NCI-H1930 (cell line): ENCODE measurements at regions not wholly inside any gene's neighbourhood (a gene's known extent, or its start where the extent isn't known, plus 50 kb on each side); places are given as distances from the start of the nearest gene placed in this dataset.
"Not testable (repeated sequence)": the region's sequence is repeated elsewhere in the genome, so short reads cannot be mapped to it uniquely, and the experiment has no call there.

Experiments used
- DNase-seq, 2 experiments: peaks; one replicate each; lab custom pipeline; 2025; lab: John Stamatoyannopoulos, UW

GRCh38 chr5:124550731-124551130 lies 195.7 kb downstream of the ZNF608 start:
- no peak for DNase-seq

DNA sequence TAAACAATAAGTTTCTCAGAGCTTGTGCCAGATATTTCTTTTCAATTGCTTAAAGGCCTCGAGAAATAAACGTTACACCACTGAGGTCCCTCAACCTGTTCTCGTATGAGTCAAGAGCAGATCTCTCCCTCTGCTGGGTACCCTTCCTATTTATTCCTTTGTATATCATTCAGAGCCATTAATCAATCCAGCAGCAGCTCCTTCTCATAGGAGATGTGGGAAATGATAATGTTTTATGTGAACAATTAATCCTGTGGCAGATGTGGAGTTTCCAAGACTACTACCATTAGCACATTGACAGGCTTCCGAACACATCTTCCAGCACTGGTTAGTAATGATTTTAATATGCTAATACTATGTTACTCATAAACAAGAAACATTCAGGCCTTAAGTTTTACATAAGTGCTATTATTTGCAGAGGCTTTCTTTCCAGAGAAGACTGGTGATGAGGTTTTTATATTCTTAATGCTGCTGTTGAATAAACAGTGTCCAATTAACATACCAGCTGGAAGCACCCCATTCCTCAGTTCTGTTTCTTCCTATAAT lies 196.5 kb downstream of the ZNF608 start:
- DNase-seq, result no peak

DNA sequence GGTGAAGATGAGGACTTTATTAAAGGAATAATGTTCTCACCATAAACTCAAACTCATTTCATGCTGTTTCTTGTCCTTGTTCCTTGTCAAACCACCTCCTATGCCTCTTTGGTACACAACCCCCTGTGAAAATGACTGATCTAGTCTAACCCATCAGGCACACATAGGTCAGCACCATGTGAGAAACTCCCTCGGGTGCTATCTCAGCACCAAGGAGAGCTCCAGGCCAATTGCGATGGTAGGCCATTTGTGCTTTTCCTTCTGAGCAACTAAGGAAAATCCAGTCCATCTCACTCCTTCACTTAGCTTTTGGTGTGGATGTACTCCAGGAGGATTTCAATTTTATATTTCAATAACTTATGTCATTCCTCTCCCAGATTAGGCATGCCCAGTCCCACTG lies 199.8 kb downstream of the ZNF608 start:
- no peak for DNase-seq

DNA sequence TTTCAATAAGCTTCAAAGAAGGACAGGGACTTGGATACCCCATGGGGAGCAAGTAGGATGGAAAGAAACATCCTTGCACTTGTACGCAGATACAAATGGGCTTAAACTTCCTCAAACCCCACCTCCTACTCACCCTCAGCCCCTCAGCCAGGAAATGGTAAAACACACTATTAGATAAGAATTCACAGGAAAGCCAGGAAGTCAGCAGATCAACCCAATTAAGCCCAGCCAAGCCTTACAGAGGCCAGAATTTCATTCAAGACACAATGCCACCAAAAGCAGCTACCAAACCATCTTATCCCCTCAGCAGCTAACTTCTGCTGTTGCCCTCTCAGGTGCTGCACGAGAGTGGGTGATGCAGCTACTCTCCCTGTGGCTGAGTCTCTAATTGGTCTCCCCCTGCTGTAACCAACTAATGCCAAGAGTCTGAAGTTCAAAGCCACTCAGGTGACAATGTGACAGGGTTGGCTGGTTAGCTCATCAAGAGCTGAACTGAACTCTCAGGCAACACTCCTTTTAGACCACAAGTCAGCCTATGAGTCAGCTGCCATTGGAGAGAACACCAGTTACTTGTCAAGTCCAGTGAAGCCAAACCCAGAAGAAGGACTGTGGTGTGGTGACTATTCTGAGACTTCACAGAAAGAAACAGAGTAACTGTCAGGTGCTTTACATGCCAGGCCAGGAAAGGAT lies 201.9 kb downstream of the ZNF608 start:
- DNase-seq, result no peak

DNA sequence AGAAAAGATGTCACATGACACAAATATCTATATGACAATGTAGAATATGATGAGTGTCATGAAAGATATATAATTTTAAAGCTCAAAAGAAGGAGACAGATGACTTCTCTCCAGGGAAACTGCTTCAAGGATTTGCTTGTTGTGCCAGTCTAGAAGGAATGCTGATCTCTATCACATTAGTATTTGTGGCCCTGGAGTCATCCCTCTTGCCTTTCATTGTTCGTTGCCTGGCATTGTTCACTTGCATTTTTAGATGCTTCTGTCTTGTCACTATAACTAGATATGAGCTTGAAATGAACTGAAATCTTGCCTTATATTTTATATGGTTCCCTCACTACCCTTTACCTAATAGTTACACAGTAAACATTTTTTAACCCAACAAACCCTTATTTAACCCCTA lies 207.5 kb downstream of the ZNF608 start:
- no peak for DNase-seq

DNA sequence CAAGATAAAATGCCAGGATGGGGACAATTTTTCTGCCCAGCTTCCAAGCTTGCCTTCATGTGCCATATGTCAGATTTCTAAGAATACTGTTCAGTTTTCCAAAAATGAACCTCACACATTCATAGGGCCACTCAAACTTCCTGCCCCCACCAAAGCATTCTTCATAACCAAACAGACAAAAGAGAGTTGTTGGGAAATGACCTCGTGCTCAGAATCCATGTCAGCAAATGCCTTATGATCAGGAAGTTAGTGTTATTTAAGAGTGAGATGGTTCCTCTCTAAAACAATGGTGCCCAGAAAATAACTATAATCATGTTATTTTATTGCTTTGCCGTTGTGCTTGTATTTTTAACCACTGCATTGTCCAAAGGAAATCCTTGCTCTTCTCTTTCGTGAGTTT lies 208.2 kb downstream of the ZNF608 start:
- no peak for DNase-seq

DNA sequence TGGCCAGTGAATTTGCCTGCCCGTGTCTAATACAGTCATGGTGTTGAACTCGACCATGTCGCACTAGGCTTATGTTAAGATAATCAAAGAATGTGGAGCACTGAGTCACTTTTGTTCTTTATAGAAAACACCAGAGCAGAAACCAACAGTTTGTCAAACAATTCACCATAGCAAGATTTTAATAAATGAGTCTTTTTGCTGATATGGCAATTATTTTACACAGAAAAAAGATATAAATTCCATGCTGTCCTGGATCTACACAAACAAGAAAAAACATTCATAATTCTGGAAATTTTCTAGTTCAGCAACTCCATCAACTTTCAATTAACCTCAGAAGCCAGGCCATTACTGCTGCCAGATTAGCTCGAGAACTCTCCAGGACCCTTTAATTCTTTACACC lies 208.9 kb downstream of the ZNF608 start:
- DNase-seq, result no peak

DNA sequence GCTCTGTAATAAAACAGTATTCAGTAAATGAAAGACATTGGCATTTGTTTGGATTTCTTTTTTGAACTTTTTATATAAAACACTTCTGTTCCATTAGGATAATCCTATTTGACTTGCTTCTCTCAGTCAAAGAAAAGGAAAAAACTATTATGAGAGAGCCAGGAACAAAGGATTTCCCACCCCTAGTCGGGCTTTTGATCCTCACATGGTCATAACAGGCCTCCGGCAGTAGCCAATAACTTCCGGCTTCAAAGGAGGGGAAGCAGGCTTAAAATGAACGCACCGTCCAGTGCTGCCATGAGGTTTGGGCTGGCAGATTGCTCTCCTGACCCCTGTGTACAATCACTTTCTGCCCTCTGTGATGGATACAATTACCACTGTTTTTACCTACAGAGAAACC lies 209.3 kb downstream of the ZNF608 start:
- no peak for DNase-seq

GRCh38 chr5:124536333-124536732 lies 210.1 kb downstream of the ZNF608 start:
- DNase-seq, result no peak

- DNase-seq, result no peak
Observed at GRCh38 chr5:124530916-124531315, 215.5 kb downstream of the ZNF608 start.

- no peak for DNase-seq
Observed at GRCh38 chr5:124528838-124529237, 217.6 kb downstream of the ZNF608 start.

DNA sequence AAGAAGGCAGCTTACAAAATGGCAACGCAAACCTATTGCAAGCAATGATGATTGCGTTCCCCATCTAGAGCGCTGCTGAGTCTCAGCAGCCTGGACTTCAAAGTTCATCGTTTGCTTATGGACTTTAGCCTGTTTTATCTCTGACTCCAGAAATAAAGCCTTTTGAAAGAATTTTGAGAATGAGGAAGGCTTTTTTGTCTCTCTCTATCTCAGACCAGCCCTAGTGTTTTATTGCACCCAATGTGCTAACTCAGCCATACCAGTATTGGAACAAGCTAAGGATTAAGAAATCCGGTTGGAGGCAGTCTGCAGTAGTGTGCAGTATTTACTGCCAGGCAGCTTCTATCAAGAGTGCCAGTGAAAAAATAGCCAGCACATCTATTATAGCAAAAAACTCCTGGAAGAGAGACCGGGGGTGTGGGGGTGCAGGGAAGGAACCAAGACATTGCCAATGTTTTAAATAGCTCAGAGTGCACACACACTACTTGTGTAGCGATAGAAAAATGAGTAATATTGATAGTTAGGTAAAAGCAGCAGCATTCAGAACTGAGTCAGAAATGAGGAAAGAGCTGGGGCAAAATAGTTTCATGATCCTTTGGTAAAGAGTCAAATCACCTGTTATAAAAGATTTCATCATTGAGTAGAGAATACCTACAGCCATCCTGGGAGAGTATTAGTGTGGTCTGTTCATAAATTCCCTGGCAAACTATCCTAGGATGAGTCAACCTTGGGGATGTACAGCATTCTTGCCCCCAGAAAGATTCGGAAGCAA lies 219.0 kb downstream of the ZNF608 start:
- DNase-seq, result no peak

- DNase-seq, result not testable (repeated sequence)
Observed at GRCh38 chr5:124526079-124526478, 220.4 kb downstream of the ZNF608 start.

DNA sequence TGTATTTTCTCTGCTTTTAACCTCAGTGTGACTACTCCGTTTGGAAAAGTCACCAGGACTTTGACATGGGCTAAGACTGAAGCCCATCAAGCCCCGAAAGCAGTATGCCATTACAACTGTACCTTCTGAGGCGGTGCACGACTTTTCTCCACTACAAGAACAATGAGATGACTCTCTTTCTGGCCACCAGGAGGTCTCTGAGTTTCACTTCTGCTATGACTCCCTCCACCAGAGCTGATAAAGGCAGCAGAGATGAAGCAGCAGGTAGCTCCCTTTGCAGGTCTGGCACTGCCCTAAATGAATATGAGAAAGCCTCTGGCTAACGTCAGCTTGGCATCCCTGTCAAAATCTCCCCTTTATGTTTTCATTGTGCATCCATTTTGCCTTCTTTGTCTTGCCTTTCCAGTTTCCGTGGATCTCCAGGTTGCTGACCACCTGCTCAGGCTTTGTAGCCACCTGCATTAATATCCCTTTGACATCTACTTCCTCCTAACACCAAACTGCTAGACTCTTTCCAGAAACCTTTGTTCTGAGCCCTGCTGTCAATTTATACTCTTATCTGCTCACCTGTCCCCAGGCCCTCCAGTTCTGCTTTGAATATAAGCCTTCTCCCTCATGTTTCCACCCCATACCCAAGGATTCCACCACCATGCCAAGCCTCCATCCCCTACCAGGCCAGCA lies 221.7 kb downstream of the ZNF608 start:
- no peak for DNase-seq

DNA sequence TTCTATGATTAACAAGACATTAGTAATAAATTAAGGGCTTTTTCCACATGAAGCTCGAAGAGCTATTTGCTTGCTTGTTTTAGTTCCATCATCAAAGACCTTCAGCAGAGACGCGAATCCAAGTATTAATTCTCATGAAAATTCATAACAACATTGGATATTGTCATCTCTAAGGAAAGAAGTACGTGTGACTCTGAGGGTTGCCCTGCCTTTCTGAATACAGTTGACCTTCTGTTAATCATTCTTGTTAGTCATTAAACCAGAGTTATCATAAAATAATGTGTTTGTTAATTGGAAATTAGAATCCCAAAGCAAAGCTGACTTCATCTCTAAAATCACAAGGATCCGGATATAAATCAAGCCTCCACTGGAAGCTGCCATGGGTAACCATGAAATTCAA lies 222.5 kb downstream of the ZNF608 start:
- DNase-seq, result no peak

- DNase-seq, result no peak
Observed at GRCh38 chr5:124522992-124523391, 223.4 kb downstream of the ZNF608 start.

GRCh38 chr5:124521461-124522230 lies 224.8 kb downstream of the ZNF608 start:
- no peak for DNase-seq

DNA sequence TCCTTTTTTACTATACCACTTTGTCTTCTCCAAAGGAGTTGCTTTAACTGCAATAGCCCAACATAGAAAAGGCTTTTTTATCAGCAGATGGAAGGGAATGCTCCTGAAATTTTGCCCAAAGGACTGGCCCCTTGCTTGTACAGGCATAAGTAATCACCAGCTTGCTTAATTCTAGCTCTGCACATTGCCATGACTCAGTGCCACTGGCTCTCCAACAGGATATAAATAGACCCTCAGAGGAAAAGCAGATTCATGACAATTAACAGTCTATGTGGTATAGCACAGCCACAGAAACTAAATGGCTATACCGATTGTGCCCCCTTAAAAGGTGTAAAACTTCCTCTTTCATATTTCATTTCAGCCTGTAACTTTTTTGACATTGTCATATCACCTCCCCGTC lies 227.0 kb downstream of the ZNF608 start:
- no peak for DNase-seq

- DNase-seq, result no peak
Observed at GRCh38 chr5:124516567-124516966, 229.9 kb downstream of the ZNF608 start.

DNA sequence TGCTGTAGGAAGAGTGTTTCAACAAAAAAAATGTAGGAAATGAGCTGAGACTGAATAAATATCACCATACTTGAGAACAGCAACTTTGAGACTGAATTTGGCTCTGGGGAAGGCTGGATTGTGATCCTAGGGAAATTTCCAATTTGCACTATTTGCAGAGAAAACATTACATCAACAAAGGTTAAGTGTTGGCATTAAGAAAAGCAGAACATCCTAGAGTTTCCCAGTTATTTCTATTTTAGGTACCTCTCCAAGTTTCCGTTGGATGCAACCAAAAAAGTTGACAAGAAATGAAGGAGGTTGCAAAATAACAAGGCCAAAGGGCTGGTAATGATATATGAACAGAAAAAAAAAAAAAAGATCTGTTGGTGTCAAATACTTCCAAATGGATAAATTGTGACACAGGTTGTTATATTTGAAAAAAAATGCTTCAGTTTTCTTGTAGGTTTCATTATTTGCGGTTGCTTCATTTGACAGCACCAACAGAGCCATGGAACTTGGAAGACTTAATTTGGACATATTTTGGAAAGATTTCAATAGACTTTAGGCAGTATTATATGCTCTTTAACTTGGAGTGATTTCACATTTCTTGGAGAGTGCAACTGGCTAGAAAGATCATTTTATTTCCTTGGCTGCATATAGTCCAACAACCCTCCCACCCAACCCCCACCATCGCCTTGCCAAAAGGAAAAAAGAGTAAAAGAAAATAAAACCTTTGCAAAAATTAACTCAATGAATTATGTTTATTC lies 230.8 kb downstream of the ZNF608 start:
- DNase-seq, result no peak

DNA sequence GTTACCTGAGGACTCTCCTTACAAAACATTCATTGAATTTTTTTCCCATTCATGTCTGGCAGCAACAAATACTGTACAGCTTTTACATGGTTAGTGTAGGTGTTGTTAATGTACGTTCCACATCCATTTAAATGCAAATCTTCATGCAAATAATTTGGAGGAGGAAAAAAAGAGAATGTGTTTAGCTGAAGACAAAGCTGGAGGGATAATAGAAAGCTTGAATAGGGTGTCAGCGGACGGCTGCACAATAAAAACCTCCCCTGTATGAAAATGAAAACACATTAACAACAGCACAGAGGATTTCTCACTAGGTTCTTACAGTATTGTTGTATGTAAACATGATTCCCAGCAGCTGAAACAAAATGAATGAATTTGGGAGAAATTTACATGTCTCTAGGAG lies 231.5 kb downstream of the ZNF608 start:
- no peak for DNase-seq
